ENCODE measurements at regions not wholly inside any gene's neighbourhood (a gene's known extent, or its start where the extent isn't known, plus 50 kb on each side); places are given as distances from the start of the nearest gene placed in this dataset.

GRCh38 chr4:115674485-115674884 is 561.1 kb upstream of the NDST4 start:
- TF ChIP-seq TAF1 (IDR thresholded peaks at IDR 0.05; ENCODE audit: borderline replicate concordance, low read depth, low read length), result no peak
- no peak for TF ChIP-seq POLR2AphosphoS5 (IDR thresholded peaks at IDR 0.05; ENCODE audit: low read depth, low read length)
- no peak for TF ChIP-seq POLR2A (IDR thresholded peaks at IDR 0.05; ENCODE audit: low read depth, low read length)
